Astrocyte (in vitro differentiated cells and primary cell): ENCODE measurements at regions not wholly inside any gene's neighbourhood (a gene's known extent, or its start where the extent isn't known, plus 50 kb on each side); places are given as distances from the start of the nearest gene placed in this dataset.

Experiments
- CTCF ChIP-seq: IDR thresholded peaks from 2 replicates; pipeline ENCODE4 v1.5.1; 2011; ENCODE audit warnings: low read depth, mild to moderate bottlenecking, inconsistent platforms, low read length, moderate library complexity; ENCODE audit not compliant: insufficient read depth
- EZH2 ChIP-seq: IDR thresholded peaks from 2 replicates; pipeline ENCODE4 v1.6.1; 2012; ENCODE audit warnings: mild to moderate bottlenecking, low read length, inconsistent platforms; ENCODE audit not compliant: insufficient read depth

DNA sequence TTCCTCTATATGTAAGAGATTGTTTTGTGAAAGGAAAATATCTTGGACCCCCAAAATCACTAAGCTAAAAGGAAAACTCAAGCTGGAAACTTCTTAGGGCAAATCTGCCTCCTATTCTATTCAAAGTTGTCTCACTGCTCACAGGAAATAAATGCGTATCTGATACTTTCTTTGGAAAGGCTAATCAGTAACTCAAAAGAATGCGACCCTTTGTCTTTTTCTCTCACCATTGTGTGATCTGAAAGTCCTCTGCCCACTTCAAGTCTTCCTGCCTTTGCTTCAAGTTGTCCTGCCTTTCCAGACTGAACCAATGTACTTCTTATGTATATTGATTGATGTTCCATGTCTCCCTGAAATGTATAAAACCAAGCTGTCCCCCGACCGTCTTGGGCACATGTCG, 157.3 kb downstream of the KIF2B start:
- TF ChIP-seq CTCF = no peak
- no peak for TF ChIP-seq EZH2
